CD14-positive monocyte (primary cell): ENCODE measurements at regions not wholly inside any gene's neighbourhood (a gene's known extent, or its start where the extent isn't known, plus 50 kb on each side); places are given as distances from the start of the nearest gene placed in this dataset.

Source experiments
- DNase-seq, 3 donors: peaks; one replicate each; pipeline ENCODE4 v3.0.0-alpha.2; 2011 to 2022
- H2AFZ ChIP-seq: 2 replicates; pipeline ENCODE4 v1.6.0; 2012; ENCODE audit warnings: mild to moderate bottlenecking, low read depth, low read length, inconsistent platforms; ENCODE audit not compliant: insufficient read depth, poor library complexity, severe bottlenecking
- H3K27ac ChIP-seq, 2 donors: 1 replicate in 1 of 2; 2 replicates in 1 of 2; pipeline ENCODE4 v1.5.1; 2012 to 2013; ENCODE audit warnings: low read length in 2 of 2, control low read depth in 1 of 2, inconsistent platforms in 1 of 2, low read depth in 1 of 2, mild to moderate bottlenecking in 1 of 2
- H3K27me3 ChIP-seq, 2 donors: one replicate each; pipeline versions ENCODE4 v1.6.0 to v1.6.1; 2011 to 2013; ENCODE audit warnings: low read length in 2 of 2; ENCODE audit not compliant: control insufficient read depth in 2 of 2, insufficient read depth in 2 of 2
- H3K36me3 ChIP-seq, 2 donors: replicated peaks in 1 of 2; 1 replicate in 1 of 2; 2 replicates in 1 of 2; pipeline versions ENCODE4 v1.5.1 to v1.6.1; 2012 to 2013; ENCODE audit warnings: low read length in 2 of 2, control low read depth in 1 of 2, inconsistent platforms in 1 of 2, mild to moderate bottlenecking in 1 of 2; ENCODE audit not compliant: insufficient read depth in 2 of 2, control insufficient read depth in 1 of 2
- H3K4me1 ChIP-seq, 2 donors: 1 replicate in 1 of 2; 2 replicates in 1 of 2; pipeline versions ENCODE4 v1.5.1 to v1.6.1; 2012 to 2013; ENCODE audit warnings: low read length in 2 of 2, control low read depth in 1 of 2, inconsistent platforms in 1 of 2, mild to moderate bottlenecking in 1 of 2, moderate library complexity in 1 of 2; ENCODE audit not compliant: insufficient read depth in 2 of 2, control insufficient read depth in 1 of 2
- H3K4me2 ChIP-seq: replicated peaks from 2 replicates; pipeline ENCODE3; 2012; ENCODE audit warnings: low read length, moderate library complexity, mild to moderate bottlenecking; ENCODE audit not compliant: poor library complexity, severe bottlenecking; ENCODE audit errors: extremely low read depth
- H3K4me3 ChIP-seq, 3 experiments: fragments of 200-600 bp in 1 of 3; sonication (generic) in 1 of 3; replicated peaks in 1 of 3; 1 replicate in 2 of 3; 2 replicates in 1 of 3; pipeline ENCODE4 v1.5.1; 2011 to 2013; ENCODE audit warnings: low read length in 3 of 3, mild to moderate bottlenecking in 3 of 3, control low read depth in 2 of 3, low read depth in 2 of 3, inconsistent platforms in 1 of 3, moderate library complexity in 1 of 3
- H3K79me2 ChIP-seq: 2 replicates; pipeline ENCODE4 v1.6.0; 2012; ENCODE audit warnings: mild to moderate bottlenecking, control low read depth, inconsistent platforms, low read length, moderate library complexity; ENCODE audit not compliant: insufficient read depth
- H3K9ac ChIP-seq: 2 replicates; pipeline ENCODE4 v1.6.0; 2017; ENCODE audit warnings: low read length, mild to moderate bottlenecking; ENCODE audit not compliant: insufficient read depth, poor library complexity, severe bottlenecking
- H3K9me3 ChIP-seq, 2 donors: replicated peaks in 1 of 2; 1 replicate in 1 of 2; 2 replicates in 1 of 2; pipeline versions ENCODE4 v1.5.1 to v1.6.1; 2012 to 2013; ENCODE audit warnings: low read length in 2 of 2, control low read depth in 1 of 2; ENCODE audit not compliant: control insufficient read depth in 1 of 2, insufficient read depth in 1 of 2
- H4K20me1 ChIP-seq: 2 replicates; pipeline ENCODE4 v1.6.0; 2012; ENCODE audit warnings: mild to moderate bottlenecking, low read length, control low read depth, moderate library complexity; ENCODE audit not compliant: insufficient read depth
- H3K27ac Mint-ChIP-seq, 7 donors: one replicate each; pipeline ENCODE4 v1.8.0; 2020; ENCODE audit warnings: mild to moderate bottlenecking in 7 of 7, mixed read lengths in 7 of 7, moderate library complexity in 6 of 7, inconsistent platforms in 2 of 7
- H3K27me3 Mint-ChIP-seq, 3 donors: one replicate each; pipeline ENCODE4 v1.8.0; 2021 to 2022; ENCODE audit warnings: low read depth in 3 of 3, mild to moderate bottlenecking in 3 of 3, mixed read lengths in 3 of 3, moderate library complexity in 3 of 3, inconsistent platforms in 1 of 3
- H3K36me3 Mint-ChIP-seq, 2 donors: one replicate each; pipeline ENCODE4 v1.8.0; 2020; ENCODE audit warnings: mixed read lengths in 2 of 2, inconsistent platforms in 1 of 2, mild to moderate bottlenecking in 1 of 2
- H3K4me1 Mint-ChIP-seq: one replicate; pipeline ENCODE4 v1.8.0; 2020; ENCODE audit warnings: mild to moderate bottlenecking, mixed read lengths
- H3K4me3 Mint-ChIP-seq, 2 donors: one replicate each; pipeline ENCODE4 v1.8.0; 2020; ENCODE audit warnings: mild to moderate bottlenecking in 2 of 2, mixed read lengths in 2 of 2, moderate library complexity in 1 of 2
- H3K9me3 Mint-ChIP-seq, 7 donors: one replicate each; pipeline ENCODE4 v1.8.0; 2020 to 2022; ENCODE audit warnings: mixed read lengths in 7 of 7, mild to moderate bottlenecking in 6 of 7, moderate library complexity in 6 of 7, inconsistent platforms in 2 of 7
- WGBS: methylation state at CpG from one replicate; pipeline ENCODE4 v1.1.5; 2013; ENCODE audit warnings: missing lambda C conversion rate; ENCODE audit not compliant: insufficient coverage; 5-methylcytosine and 5-hydroxymethylcytosine counted together
- intact Hi-C, 2 donors: fragments of 100-400 bp; cut with micrococcal nuclease; formaldehyde crosslinking; loops; one replicate each; pipeline versions ENCODE4 v1.15.0 to v1.15.1; 2023
- TF ChIP-seq, protein P1 (sequence below): fragments of 200-600 bp; IDR thresholded peaks from one replicate; pipeline ENCODE4 v1.8.0; 2022; ENCODE audit warnings: antibody characterized with exemption, mild to moderate bottlenecking

- H3K36me3 ChIP-seq: no peaks in the 10 kb centered on the region
- no peak overlapping the region for H3K27ac Mint-ChIP-seq
- H3K36me3 Mint-ChIP-seq: peaks cover 0 to 3% of the 10 kb centered on the region in 2 donors
- WGBS: 57% methylated on average over 10 of the region's 10 CpGs
- peaks cover 16% of the 10 kb centered on the region for H3K4me1 Mint-ChIP-seq
- peaks cover 0 to 11% of the 10 kb centered on the region in 2 donors for H3K9me3 ChIP-seq
- TF ChIP-seq, protein P1, sequence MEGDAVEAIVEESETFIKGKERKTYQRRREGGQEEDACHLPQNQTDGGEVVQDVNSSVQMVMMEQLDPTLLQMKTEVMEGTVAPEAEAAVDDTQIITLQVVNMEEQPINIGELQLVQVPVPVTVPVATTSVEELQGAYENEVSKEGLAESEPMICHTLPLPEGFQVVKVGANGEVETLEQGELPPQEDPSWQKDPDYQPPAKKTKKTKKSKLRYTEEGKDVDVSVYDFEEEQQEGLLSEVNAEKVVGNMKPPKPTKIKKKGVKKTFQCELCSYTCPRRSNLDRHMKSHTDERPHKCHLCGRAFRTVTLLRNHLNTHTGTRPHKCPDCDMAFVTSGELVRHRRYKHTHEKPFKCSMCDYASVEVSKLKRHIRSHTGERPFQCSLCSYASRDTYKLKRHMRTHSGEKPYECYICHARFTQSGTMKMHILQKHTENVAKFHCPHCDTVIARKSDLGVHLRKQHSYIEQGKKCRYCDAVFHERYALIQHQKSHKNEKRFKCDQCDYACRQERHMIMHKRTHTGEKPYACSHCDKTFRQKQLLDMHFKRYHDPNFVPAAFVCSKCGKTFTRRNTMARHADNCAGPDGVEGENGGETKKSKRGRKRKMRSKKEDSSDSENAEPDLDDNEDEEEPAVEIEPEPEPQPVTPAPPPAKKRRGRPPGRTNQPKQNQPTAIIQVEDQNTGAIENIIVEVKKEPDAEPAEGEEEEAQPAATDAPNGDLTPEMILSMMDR: no peak
- peaks cover 0 to 7% (median 5%) of the 10 kb centered on the region in 7 donors for H3K9me3 Mint-ChIP-seq
- no peak for DNase-seq
- intact Hi-C loops: no loop called here
- no peak overlapping the region for H3K9ac ChIP-seq
- H3K4me1 ChIP-seq: peaks cover 0 to 5% of the 10 kb centered on the region in 2 donors
- peak overlapping the region in 1 of 2 donors; percentile 76 for H3K4me3 Mint-ChIP-seq
- H3K4me2 ChIP-seq: no peak overlapping the region
- H3K27me3 ChIP-seq: peaks cover 14 to 28% of the 10 kb centered on the region in 2 donors
- H3K27me3 Mint-ChIP-seq: peaks cover 32 to 44% (median 36%) of the 10 kb centered on the region in 3 donors
- H3K27ac ChIP-seq: no peak overlapping the region
- H4K20me1 ChIP-seq: no peaks in the 10 kb centered on the region
- no peak overlapping the region for H3K4me3 ChIP-seq
- no peaks in the 10 kb centered on the region for H3K79me2 ChIP-seq
- no peak overlapping the region for H2AFZ ChIP-seq
Measured at GRCh38 chr22:27614650-27615007, 186.9 kb downstream of the MN1 start.

- no peak for DNase-seq
- Mint-ChIP-seq H3K4me1 (peaks cover 16% of the 10 kb centered on the region), H3K36me3 (peaks cover 0 to 3% of the 10 kb centered on the region in 2 donors), H3K9me3 (peaks cover 0 to 7% (median 5%) of the 10 kb centered on the region in 7 donors), H3K27ac (no peak overlapping the region), H3K27me3 (peaks cover 32 to 44% (median 36%) of the 10 kb centered on the region in 3 donors), H3K4me3 (peak overlapping the region in 1 of 2 donors; percentile 76)
- Histone ChIP-seq H3K9ac (no peak overlapping the region), H3K36me3 (no peaks in the 10 kb centered on the region), H2AFZ (no peak overlapping the region), H3K27me3 (peaks cover 14 to 28% of the 10 kb centered on the region in 2 donors), H3K9me3 (peaks cover 0 to 11% of the 10 kb centered on the region in 2 donors), H3K4me1 (peaks cover 0 to 5% of the 10 kb centered on the region in 2 donors), H3K27ac (no peak overlapping the region), H3K79me2 (no peaks in the 10 kb centered on the region), H3K4me2 (no peak overlapping the region), H3K4me3 (no peak overlapping the region), H4K20me1 (no peaks in the 10 kb centered on the region)
- TF ChIP-seq, protein P1: no peak
- intact Hi-C loops: no loop called here
- WGBS: 85% methylated on average over 9 of the region's 12 CpGs
Measured at GRCh38 chr22:27615408-27615807, 186.1 kb downstream of the MN1 start.
